ENCODE measurements at regions not wholly inside any gene's neighbourhood (a gene's known extent, or its start where the extent isn't known, plus 50 kb on each side); places are given as distances from the start of the nearest gene placed in this dataset.

- TF ChIP-seq TCF7L2 (IDR thresholded peaks at IDR 0.05; ENCODE audit: low read depth, low read length): no peak
- no peak for TF ChIP-seq SIN3A (IDR thresholded peaks at IDR 0.05; ENCODE audit: borderline replicate concordance, insufficient read depth, low read depth, low read length)
- TF ChIP-seq REST (IDR thresholded peaks at IDR 0.05; ENCODE audit: insufficient read depth in 1 of 2, low read depth in 2 of 2, low read length in 1 of 2): no peak
- no peak for TF ChIP-seq POLR2AphosphoS5 (IDR thresholded peaks at IDR 0.05; ENCODE audit: low read depth, low read length)
- no peak for TF ChIP-seq CTCF (IDR thresholded peaks at IDR 0.05)
- Histone ChIP-seq H3K9me3 (ENCODE audit: control insufficient read depth, insufficient read depth, low read depth, low read length) (no peaks in the 10 kb centered on the region), H3K4me1 (ENCODE audit: control insufficient read depth, insufficient read depth, low read length) (no peaks in the 10 kb centered on the region), H3K27ac (ENCODE audit: low read length) (no peak overlapping the region), H3K27me3 (ENCODE audit: control insufficient read depth, insufficient read depth, low read length) (no peaks in the 10 kb centered on the region), H3K4me3 (ENCODE audit: low read depth in 2 of 2, low read length in 2 of 2) (no peak overlapping the region), H3K36me3 (ENCODE audit: control insufficient read depth, insufficient read depth, low read length) (no peaks in the 10 kb centered on the region)
- ATAC-seq (no peak), DNase-seq (ENCODE audit: low read depth, low spot score) (no peak)
- ChIA-PET CTCF (no interaction called here), POLR2A (no interaction called here)
- in situ Hi-C loops (cut with HindIII; ENCODE audit: low pct_unique_long_range_greater_than_20kb, low sequenced_read_pairs) (no loop called here), intact Hi-C loops (cut with micrococcal nuclease; ENCODE audit: unreplicated experiment) (no loop called here)
- BruUV-seq (replicated peaks): no TSS peak
Observed at GRCh38 chr14:101442451-101442850, 118.8 kb upstream of the DIO3 start.

DNA sequence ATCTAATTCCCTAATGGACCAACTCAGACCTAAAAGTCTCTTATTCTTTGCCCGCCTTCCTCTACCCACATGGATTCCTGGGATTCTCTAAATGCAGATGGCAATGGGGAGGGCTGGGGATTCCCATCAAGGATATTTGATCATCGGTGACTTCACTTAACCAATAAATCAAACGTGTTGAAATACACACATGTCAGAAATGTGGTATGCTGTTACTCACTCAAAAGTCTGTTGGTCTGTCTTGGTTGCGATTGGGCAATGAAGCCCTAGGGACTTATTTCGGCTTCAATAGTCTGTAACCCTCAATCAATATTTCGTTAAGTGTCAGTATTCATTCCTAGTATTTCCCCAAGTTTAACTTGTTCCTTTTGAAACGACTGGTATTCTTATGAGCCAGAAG lies 117.2 kb upstream of the DIO3 start:
- Histone ChIP-seq H3K27ac (ENCODE audit: low read length) (no peak overlapping the region), H3K4me1 (ENCODE audit: control insufficient read depth, insufficient read depth, low read length) (no peaks in the 10 kb centered on the region), H3K27me3 (ENCODE audit: control insufficient read depth, insufficient read depth, low read length) (no peaks in the 10 kb centered on the region), H3K4me3 (ENCODE audit: low read depth in 2 of 2, low read length in 2 of 2) (no peak overlapping the region), H3K36me3 (ENCODE audit: control insufficient read depth, insufficient read depth, low read length) (no peaks in the 10 kb centered on the region), H3K9me3 (ENCODE audit: control insufficient read depth, insufficient read depth, low read depth, low read length) (no peaks in the 10 kb centered on the region)
- ATAC-seq: no peak
- ChIA-PET POLR2A (no interaction called here), CTCF (no interaction called here)
- DNase-seq (ENCODE audit: low read depth, low spot score): no peak
- TF ChIP-seq CTCF (IDR thresholded peaks at IDR 0.05): no peak
- no peak for TF ChIP-seq REST (IDR thresholded peaks at IDR 0.05; ENCODE audit: insufficient read depth in 1 of 2, low read depth in 2 of 2, low read length in 1 of 2)
- no peak for TF ChIP-seq TCF7L2 (IDR thresholded peaks at IDR 0.05; ENCODE audit: low read depth, low read length)
- TF ChIP-seq SIN3A (IDR thresholded peaks at IDR 0.05; ENCODE audit: borderline replicate concordance, insufficient read depth, low read depth, low read length): no peak
- TF ChIP-seq POLR2AphosphoS5 (IDR thresholded peaks at IDR 0.05; ENCODE audit: low read depth, low read length): no peak
- in situ Hi-C loops (cut with HindIII; ENCODE audit: low pct_unique_long_range_greater_than_20kb, low sequenced_read_pairs): no loop called here
- BruUV-seq (replicated peaks): no TSS peak
- intact Hi-C loops (cut with micrococcal nuclease; ENCODE audit: unreplicated experiment): no loop called here

Data from Panc1 (cell line).